Loucy (cell line): ENCODE measurements at regions not wholly inside any gene's neighbourhood (a gene's known extent, or its start where the extent isn't known, plus 50 kb on each side); places are given as distances from the start of the nearest gene placed in this dataset.

ENCODE experiments used
- CTCF ChIP-seq: fragments of 200-600 bp; sonication (generic); conservative IDR thresholded peaks from 2 replicates; pipeline ENCODE4 v1.5.1; 2014; ENCODE audit warnings: mild to moderate bottlenecking, antibody characterized with exemption, low read length
- EZH2phosphoT487 ChIP-seq: fragments of 200-600 bp; IDR thresholded peaks from 2 replicates; pipeline ENCODE4 v1.6.1; 2018; ENCODE audit warnings: antibody characterized with exemption, mild to moderate bottlenecking, moderate library complexity, borderline replicate concordance

GRCh38 chr11:103552086-103552485, 442.9 kb downstream of the DYNC2H1 start:
- no peak for TF ChIP-seq CTCF
- no peak for TF ChIP-seq EZH2phosphoT487
